ENCODE measurements at regions not wholly inside any gene's neighbourhood (a gene's known extent, or its start where the extent isn't known, plus 50 kb on each side); places are given as distances from the start of the nearest gene placed in this dataset.

- no peak for DNase-seq
Measured at GRCh38 chr9:105024529-105024928, 96.6 kb upstream of the ABCA1 start.

- no peak for DNase-seq
Measured at GRCh38 chr9:105026451-105026850, 98.5 kb upstream of the ABCA1 start.

GRCh38 chr9:105027084-105027483 lies 99.1 kb upstream of the ABCA1 start:
- no peak for DNase-seq

- DNase-seq: no peak
Measured at GRCh38 chr9:105030285-105030684, 102.3 kb upstream of the ABCA1 start.

- no peak for DNase-seq
Measured at GRCh38 chr9:105037139-105037538, 109.2 kb upstream of the ABCA1 start.

- DNase-seq: no peak
Measured at GRCh38 chr9:105038051-105038450, 110.1 kb upstream of the ABCA1 start.

- no peak for DNase-seq
Measured at GRCh38 chr9:105039175-105039799, 111.3 kb upstream of the ABCA1 start.

- DNase-seq: no peak
Measured at GRCh38 chr9:105043370-105043936, 115.5 kb upstream of the ABCA1 start.

GRCh38 chr9:105044518-105044917 lies 116.6 kb upstream of the ABCA1 start:
- DNase-seq: no peak

- DNase-seq: no peak
Measured at GRCh38 chr9:105046907-105047741, 119.2 kb upstream of the ABCA1 start.

GRCh38 chr9:105047742-105048041 lies 119.7 kb upstream of the ABCA1 start:
- no peak for DNase-seq

- no peak for DNase-seq
Measured at GRCh38 chr9:105048331-105048730, 120.4 kb upstream of the ABCA1 start.

- no peak for DNase-seq
Measured at GRCh38 chr9:105050296-105050695, 122.3 kb upstream of the ABCA1 start.

GRCh38 chr9:105051897-105052296 lies 123.9 kb upstream of the ABCA1 start:
- DNase-seq: no peak

GRCh38 chr9:105052346-105052745 lies 124.4 kb upstream of the ABCA1 start:
- DNase-seq: no peak

GRCh38 chr9:105053209-105053652 lies 125.3 kb upstream of the ABCA1 start:
- DNase-seq: peak; percentile 67

GRCh38 chr9:105054491-105054890 lies 126.5 kb upstream of the ABCA1 start:
- DNase-seq: no peak

- no peak for DNase-seq
Measured at GRCh38 chr9:105055917-105056316, 128.0 kb upstream of the ABCA1 start.

GRCh38 chr9:105057551-105057950 lies 129.6 kb upstream of the ABCA1 start:
- no peak for DNase-seq

- DNase-seq: no peak
Measured at GRCh38 chr9:105059252-105059651, 131.3 kb upstream of the ABCA1 start.

- DNase-seq: no peak
Measured at GRCh38 chr9:105062222-105062855, 134.4 kb upstream of the ABCA1 start.

GRCh38 chr9:105064248-105065097 lies 136.5 kb upstream of the ABCA1 start:
- DNase-seq: no peak

Data from stimulated activated CD4-positive, alpha-beta T cell treated with anti-CD3 and anti-CD28 coated beads, Interleukin-4, amount 100 ng/mL, for 24 hours (primary cell).